OCI-LY3 (cell line): ENCODE measurements at regions not wholly inside any gene's neighbourhood (a gene's known extent, or its start where the extent isn't known, plus 50 kb on each side); places are given as distances from the start of the nearest gene placed in this dataset.

Source experiments
- H2AFZ ChIP-seq: fragments of 200-600, 300-600 bp; shearing (Covaris generic); 2 replicates; pipeline ENCODE4 v1.6.0; 2014; ENCODE audit warnings: antibody characterized with exemption, low read depth, low read length
- H3K27ac ChIP-seq: fragments of 200-600, 300-600 bp; sonication (generic); 2 replicates; pipeline ENCODE4 v1.5.1; 2014; ENCODE audit warnings: mild to moderate bottlenecking, low read length, moderate library complexity, mixed read lengths
- H3K27me3 ChIP-seq: fragments of 200-600, 300-600 bp; sonication (generic); 2 replicates; pipeline ENCODE4 v1.6.1; 2014; ENCODE audit warnings: low read depth, low read length, mixed read lengths
- H3K36me3 ChIP-seq: fragments of 200-600, 300-600 bp; sonication (generic); replicated peaks from 2 replicates; pipeline ENCODE3; 2014; ENCODE audit warnings: low read depth, low read length, mixed read lengths
- H3K4me1 ChIP-seq: fragments of 300-600, 200-600 bp; sonication (generic); 2 replicates; pipeline ENCODE4 v1.6.1; 2014; ENCODE audit warnings: low read length, mixed read lengths
- H3K4me2 ChIP-seq: fragments of 200-600, 300-600 bp; sonication (generic); 2 replicates; pipeline ENCODE4 v1.6.1; 2014; ENCODE audit warnings: low read length, mixed read lengths
- H3K4me3 ChIP-seq: fragments of 300-600, 200-600 bp; sonication (generic); 2 replicates; pipeline ENCODE4 v1.5.1; 2014; ENCODE audit warnings: antibody characterized with exemption, mild to moderate bottlenecking, low read length, moderate library complexity
- H3K79me2 ChIP-seq: fragments of 300-600, 200-600 bp; shearing (Covaris generic); 2 replicates; pipeline ENCODE4 v1.6.1; 2014; ENCODE audit warnings: mild to moderate bottlenecking, low read length, mixed read lengths
- H3K9ac ChIP-seq: fragments of 300-600, 200-600 bp; shearing (Covaris generic); 2 replicates; pipeline ENCODE4 v1.6.0; 2014; ENCODE audit warnings: mild to moderate bottlenecking, low read length, moderate library complexity
- H3K9me3 ChIP-seq: fragments of 200-600, 300-600 bp; shearing (Covaris generic); 2 replicates; pipeline ENCODE4 v1.6.1; 2014; ENCODE audit warnings: low read length, mixed read lengths; ENCODE audit not compliant: insufficient read depth
- H4K20me1 ChIP-seq: fragments of 200-600, 300-600 bp; sonication (generic); 2 replicates; pipeline ENCODE4 v1.6.1; 2016; ENCODE audit warnings: low read length, mixed read lengths; ENCODE audit not compliant: insufficient read depth
- EZH2phosphoT487 ChIP-seq: fragments of 200-600 bp; shearing (Covaris generic); IDR thresholded peaks from 2 replicates; pipeline ENCODE4 v1.6.1; 2018; ENCODE audit warnings: antibody characterized with exemption, mixed run types, low read depth
- TF ChIP-seq, protein P1 (sequence below): fragments of 200-600, 300-600 bp; sonication (generic); IDR thresholded peaks from 2 replicates; pipeline ENCODE4 v1.5.1; 2014; ENCODE audit warnings: antibody characterized with exemption, low read length, low read depth

DNA sequence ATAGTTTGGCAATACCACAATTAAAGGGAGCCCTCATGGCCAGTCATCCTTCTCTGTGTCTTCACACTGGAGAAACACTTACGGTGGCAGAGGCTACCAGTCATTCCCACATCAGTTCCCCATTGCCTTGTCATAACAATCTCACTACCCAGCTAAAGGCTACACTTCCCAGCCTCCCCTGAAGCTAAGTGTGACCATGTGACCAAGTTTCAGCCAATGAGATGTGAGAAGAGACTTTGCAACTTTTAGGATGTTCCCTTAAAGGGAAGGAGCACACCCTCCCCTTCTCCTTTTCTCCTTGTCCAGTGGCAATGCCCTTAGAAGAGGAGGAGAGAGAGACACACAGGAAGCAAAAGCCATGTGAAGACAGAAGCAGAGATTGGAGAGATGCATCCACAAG is 89.0 kb upstream of the RAB12 start:
- Histone ChIP-seq H2AFZ (no peak overlapping the region), H3K27ac (no peak overlapping the region), H3K4me1 (no peaks in the 10 kb centered on the region), H3K27me3 (peaks cover 20% of the 10 kb centered on the region; the same call in 1 of the 2 replicates), H3K79me2 (no peaks in the 10 kb centered on the region), H3K9me3 (no peaks in the 10 kb centered on the region), H4K20me1 (no peaks in the 10 kb centered on the region), H3K36me3 (no peaks in the 10 kb centered on the region), H3K4me3 (no peak overlapping the region), H3K9ac (no peak overlapping the region), H3K4me2 (no peak overlapping the region)
- TF ChIP-seq EZH2phosphoT487, result no peak
- TF ChIP-seq, protein P1, sequence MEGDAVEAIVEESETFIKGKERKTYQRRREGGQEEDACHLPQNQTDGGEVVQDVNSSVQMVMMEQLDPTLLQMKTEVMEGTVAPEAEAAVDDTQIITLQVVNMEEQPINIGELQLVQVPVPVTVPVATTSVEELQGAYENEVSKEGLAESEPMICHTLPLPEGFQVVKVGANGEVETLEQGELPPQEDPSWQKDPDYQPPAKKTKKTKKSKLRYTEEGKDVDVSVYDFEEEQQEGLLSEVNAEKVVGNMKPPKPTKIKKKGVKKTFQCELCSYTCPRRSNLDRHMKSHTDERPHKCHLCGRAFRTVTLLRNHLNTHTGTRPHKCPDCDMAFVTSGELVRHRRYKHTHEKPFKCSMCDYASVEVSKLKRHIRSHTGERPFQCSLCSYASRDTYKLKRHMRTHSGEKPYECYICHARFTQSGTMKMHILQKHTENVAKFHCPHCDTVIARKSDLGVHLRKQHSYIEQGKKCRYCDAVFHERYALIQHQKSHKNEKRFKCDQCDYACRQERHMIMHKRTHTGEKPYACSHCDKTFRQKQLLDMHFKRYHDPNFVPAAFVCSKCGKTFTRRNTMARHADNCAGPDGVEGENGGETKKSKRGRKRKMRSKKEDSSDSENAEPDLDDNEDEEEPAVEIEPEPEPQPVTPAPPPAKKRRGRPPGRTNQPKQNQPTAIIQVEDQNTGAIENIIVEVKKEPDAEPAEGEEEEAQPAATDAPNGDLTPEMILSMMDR, result no peak

DNA sequence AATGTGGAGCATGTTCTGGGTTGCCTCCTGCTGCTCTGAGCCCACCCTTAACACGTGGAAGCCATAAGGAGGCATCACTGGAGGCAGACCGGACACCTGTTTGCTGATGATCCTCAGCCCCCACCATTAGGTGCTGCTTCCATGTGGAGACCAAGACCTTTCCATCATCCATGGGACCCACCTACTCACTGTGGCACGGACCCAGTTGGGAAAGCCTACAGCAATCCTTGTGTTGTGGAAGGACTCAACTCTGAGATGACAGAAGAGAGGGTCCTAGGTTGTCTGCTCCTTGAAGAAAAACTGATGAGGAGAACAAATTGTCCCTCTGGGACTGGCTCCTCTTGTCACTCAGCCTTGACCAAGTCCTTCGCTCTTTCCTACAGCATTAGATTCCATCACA is 86.5 kb upstream of the RAB12 start:
- Histone ChIP-seq H2AFZ (no peak overlapping the region), H3K9me3 (no peaks in the 10 kb centered on the region), H3K9ac (no peak overlapping the region), H3K4me1 (no peaks in the 10 kb centered on the region), H3K4me2 (no peak overlapping the region), H3K27me3 (peaks cover 21% of the 10 kb centered on the region; the same call in 1 of the 2 replicates), H3K4me3 (no peak overlapping the region), H3K79me2 (no peaks in the 10 kb centered on the region), H3K27ac (no peak overlapping the region), H4K20me1 (no peaks in the 10 kb centered on the region), H3K36me3 (no peaks in the 10 kb centered on the region)
- TF ChIP-seq, protein P1, result no peak
- TF ChIP-seq EZH2phosphoT487, result no peak

DNA sequence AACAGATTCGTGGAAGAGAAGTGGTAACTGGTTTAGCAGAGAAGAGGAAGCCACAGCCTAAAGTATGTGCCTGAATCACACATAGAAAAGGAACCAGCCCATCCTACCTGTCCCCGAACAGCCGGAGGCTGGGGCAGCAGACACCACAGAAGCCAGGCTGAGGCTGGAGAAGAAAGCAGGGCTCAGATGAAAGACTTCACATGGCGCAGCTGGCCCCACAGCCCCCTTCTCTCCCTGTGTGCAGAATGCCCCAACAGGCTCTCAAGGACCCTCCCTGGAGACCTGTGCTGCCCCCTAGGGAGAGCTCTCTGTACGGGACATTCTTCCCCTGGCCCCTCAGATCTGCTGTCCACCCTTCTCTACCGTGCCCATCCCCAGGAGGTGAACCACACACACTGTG is 83.5 kb upstream of the RAB12 start:
- Histone ChIP-seq H3K4me1 (no peaks in the 10 kb centered on the region), H3K36me3 (no peaks in the 10 kb centered on the region), H3K9ac (no peak overlapping the region), H3K4me3 (no peak overlapping the region), H4K20me1 (no peaks in the 10 kb centered on the region), H3K79me2 (no peaks in the 10 kb centered on the region), H2AFZ (no peak overlapping the region), H3K27me3 (peaks cover 21% of the 10 kb centered on the region; the same call in 1 of the 2 replicates), H3K9me3 (no peaks in the 10 kb centered on the region), H3K4me2 (no peak overlapping the region), H3K27ac (no peak overlapping the region)
- TF ChIP-seq, protein P1, result peak; percentile 25; the same call in 1 of the 2 replicates
- no peak for TF ChIP-seq EZH2phosphoT487

DNA sequence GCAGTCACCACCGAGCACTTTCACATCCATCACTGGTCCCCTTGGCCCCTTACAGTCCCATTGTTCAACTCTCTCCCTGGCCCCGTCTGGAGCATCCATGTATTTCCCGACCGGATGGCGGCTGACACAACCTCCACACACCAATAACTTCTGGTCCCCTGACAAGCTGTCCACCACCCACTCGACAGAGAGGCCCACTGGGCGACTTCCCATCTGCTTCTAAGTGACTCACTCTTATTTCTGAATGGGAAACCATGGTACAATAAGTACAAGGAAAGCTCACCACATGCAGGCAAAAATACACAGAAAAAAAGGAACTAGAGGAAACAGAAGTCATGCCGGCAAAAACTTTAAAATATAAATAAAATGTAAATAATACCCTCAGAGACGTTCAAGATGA is 82.9 kb upstream of the RAB12 start:
- no peak overlapping the region for H2AFZ ChIP-seq
- H3K9ac ChIP-seq, result no peak overlapping the region
- H3K79me2 ChIP-seq, result no peaks in the 10 kb centered on the region
- no peak overlapping the region for H3K4me2 ChIP-seq
- no peaks in the 10 kb centered on the region for H3K4me1 ChIP-seq
- H3K27me3 ChIP-seq, result peaks cover 21% of the 10 kb centered on the region; the same call in 1 of the 2 replicates
- TF ChIP-seq, protein P1, result no peak
- TF ChIP-seq EZH2phosphoT487, result no peak
- H3K27ac ChIP-seq, result no peak overlapping the region
- no peak overlapping the region for H3K4me3 ChIP-seq
- no peaks in the 10 kb centered on the region for H3K9me3 ChIP-seq
- H3K36me3 ChIP-seq, result no peaks in the 10 kb centered on the region
- no peaks in the 10 kb centered on the region for H4K20me1 ChIP-seq
